ENCODE measurements at regions not wholly inside any gene's neighbourhood (a gene's known extent, or its start where the extent isn't known, plus 50 kb on each side); places are given as distances from the start of the nearest gene placed in this dataset.

DNA sequence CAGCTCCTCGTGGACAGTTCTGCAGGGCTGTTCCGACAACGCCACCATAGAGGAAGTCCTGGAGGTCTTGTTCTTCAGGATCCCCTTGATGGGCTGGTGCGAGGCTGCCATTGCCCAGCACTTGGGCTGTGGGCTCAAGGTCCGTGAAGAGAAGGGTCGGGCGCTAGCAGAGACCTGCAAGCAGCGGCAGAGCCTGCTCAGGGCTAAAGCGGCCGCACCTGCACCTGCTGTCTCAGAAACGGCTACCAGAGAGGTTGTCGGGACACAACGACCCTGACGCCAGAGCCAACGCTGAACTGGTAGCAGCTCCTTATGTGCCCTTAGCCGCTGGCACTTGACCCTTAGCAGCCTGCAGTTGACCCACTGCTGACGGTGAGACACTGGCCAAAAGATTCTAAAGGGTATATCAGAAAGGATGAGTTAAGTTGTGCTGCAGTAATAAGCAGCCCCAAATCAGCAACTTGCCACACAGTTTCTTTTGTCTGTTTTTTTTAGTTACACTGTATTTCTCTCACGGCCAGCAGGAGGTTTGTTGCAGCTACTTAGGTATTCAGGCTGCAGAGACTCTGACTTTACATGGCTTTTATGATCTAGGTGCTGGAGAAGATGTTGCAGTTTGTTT, 55.5 kb upstream of the ST6GAL2 start:
- DNase-seq: no peak

DNA sequence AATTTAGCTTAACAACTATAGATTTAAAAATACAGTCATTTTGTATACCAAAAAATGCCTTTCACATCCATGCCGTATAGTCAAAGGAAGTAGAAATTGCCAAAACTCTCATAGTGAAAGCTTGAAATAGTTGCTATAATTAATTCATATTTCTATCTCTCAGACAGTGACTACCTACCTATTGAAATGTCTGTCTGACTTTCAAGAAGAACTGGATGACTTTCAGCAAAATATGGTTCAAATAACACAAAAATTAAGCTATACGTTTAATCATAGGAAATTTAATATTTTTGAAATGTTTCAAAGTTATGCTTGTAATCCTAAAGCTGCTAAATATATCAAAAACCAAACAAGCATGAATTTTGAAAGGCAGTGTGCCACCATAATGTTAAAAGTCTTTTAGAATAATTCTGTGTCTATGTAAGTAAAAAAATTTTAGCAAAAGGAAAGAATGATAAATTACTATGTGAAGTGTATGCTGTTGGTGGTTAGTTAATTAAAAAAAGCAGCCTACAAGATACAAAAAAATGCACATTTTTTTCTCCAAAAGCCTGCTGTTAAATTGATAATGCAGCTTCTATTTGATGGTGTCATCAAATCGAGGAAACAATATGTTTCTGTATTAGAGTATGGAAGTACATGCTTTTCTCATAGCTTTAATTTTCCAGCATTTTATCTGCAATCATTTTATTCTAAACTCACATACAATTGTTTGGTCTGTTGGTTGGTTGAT, 57.7 kb upstream of the ST6GAL2 start:
- DNase-seq: no peak

DNA sequence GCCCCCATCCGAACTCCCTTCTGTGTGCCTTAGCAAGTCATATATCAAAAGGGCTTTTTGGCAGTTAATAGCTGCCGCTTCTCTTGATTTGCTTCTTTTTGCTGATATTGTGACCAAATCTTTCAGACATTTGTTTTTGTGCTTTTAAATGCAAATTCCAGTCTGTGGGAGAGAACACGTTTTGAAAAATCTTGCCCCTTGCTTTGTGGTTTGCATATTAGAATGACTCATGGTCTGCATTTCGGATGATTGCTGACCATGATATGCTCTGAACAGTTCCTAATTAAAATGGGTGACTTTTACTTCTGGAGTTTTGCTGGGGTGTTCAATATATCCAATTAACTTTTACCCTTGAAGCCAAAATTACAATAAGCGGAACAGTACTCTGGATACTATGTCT, 58.2 kb upstream of the ST6GAL2 start:
- no peak for DNase-seq

DNA sequence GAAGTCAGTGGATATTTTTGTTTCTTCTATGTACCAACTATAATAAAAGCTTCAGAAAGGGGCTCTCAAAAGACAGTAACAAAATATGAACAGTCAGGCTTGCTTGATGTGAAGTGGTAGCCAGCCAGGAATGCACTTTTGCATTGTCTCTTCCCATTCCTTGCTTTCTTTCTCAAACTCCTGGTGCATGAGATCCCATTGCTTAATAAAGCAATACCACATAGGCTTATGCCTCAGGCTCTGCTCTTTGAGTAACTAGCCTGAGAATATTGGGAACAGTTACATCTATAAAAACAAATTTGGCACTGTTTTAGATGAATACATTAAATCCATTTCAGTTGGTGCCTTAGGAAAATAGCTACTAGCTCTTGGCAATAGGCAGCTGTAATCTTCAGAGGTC, 62.6 kb upstream of the ST6GAL2 start:
- no peak for DNase-seq

DNA sequence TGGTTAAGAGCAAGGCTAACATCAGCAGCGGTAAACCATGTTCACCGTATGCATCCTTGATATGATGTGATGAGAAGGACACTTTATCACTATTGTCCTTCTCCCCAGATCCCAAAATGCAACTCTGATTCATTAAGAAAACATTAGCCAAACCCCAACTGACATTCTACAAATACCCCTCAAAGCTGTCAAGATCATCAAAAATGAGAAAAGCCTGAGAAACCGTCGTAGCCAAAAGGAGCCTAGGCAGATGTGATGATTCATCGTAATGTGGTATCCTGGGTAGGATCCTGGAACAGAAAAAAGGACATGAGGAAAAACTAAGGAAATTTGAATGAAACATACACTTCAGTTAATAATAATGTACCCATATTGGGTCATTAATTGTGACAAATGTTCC, 67.3 kb upstream of the ST6GAL2 start:
- no peak for DNase-seq

DNA sequence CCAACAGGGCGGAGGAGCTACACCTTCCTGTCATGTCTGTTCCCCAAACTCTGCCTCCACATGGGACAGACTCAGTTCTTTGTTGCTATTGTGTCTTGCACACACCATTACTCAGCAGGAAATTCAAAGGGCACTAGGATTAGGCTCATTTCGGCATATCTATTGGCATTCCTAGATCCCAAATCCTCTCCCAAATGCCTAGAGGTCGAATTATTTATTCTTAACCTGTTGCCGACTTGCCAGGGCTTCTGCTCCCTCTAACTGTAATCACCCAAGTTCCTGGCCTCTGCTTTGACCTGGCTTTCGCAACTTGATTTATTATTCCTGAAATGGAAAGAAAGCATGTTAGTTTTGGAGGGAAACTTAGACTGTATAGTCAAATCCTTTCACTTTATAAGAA, 67.8 kb upstream of the ST6GAL2 start:
- no peak for DNase-seq

DNA sequence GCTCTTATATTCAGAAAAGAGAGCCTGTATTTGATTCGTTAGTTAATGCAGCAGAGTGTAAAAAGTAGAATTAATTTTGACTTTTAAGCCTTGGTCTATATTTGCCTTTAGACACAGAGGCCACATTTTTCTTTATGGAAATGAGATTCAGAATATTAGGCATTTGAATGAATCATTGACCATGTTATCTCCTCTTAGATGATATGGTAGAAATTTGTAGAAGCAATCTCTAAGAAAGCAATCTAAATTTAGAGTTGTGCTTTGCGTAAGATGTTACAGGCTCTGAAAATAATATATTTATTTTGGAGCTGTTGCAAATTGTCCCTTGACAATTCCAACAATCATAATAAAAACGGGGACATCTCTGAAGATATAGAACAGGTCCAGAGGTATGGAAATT, 68.3 kb upstream of the ST6GAL2 start:
- DNase-seq: no peak

DNA sequence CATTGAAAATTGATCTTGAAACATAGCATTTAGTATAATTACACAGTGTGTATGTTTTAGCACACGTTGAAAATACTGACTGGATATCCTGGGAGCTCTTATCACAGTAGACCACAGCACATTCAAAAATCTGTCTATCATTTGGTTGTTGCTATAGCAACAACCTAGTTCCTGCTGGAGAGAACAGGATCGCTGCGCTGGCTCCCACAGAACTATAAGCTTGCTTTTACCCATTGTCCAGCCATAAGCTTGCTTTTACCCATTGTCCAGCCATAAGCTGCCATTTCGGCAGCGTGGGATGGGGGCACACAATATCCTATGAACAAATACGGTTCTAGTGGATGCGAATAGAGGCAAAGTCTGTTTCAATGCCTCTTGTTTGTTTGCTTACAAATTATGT, 70.4 kb upstream of the ST6GAL2 start:
- no peak for DNase-seq

DNA sequence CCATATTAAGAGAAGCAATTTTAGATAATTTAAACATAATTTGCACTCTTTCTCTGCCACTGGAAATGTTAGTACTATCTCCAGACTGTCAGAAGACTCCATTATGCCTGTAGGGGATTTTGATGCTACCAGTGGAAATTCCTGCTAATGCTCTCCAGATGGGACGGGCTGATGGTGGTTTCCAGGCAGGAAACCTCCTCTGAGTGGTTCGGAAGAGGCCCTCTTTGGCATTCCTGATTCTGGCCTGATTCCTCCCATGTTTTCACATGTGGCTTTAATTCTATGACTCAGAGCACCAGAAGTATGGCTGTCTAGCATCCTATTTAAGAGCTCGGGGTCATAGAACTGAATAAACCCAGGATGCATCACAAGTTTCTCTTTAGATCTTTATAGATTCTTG, 70.9 kb upstream of the ST6GAL2 start:
- DNase-seq: no peak

DNA sequence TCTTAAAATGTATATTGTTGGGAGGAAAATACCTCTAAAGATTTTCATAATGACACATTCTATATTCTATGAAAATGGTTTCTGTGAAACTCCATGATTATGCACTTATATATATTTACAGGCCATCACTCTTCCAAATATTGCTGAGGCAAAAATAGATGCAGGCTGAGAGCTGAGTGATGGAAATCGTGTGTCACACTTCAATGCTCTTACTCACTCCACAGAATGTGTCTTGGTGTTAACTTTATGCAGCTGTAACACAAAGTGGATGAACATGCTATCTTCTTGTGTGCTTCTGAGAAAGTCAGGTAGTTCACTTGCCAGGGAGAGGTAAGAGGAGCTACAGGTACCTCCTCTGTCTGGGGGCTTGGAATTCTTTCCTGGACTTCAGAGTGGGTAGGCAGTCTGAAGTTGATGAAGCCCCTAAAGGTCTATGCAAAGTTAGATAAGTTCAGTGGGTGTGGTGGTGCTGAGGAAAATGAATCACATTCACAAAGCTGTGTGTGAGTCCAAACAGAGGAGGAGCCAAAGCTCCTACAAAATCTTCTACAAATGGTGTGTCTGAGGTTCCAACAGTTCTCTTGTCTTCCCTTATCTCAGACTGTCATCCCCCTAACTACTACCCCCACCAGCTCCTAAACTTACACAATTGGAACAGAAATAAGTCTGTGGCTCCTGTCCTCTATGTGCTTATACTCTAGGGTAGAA, 74.2 kb upstream of the ST6GAL2 start:
- DNase-seq: no peak

DNA sequence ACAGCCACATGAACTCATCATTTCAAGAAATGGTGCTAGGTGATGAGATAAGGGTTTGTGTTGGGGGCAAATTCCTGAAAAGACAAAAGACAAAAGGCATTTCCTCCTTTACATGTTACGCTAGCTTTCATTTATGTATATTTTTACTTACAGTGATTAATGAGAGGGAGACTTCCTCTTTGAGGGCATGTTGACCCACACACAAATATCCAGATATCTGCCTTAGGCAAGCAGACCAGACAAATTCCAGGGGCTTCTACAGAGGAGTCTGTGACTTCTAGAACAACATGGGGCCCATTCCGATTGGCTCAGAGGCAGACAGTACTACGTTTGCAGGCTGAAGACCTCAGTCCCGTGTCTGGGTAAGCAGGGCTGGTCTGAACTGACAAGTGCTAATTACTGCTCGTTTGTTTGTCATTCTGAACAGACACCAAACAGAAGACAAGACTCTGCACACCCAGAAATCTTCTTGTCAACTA, 74.8 kb upstream of the ST6GAL2 start:
- no peak for DNase-seq

DNA sequence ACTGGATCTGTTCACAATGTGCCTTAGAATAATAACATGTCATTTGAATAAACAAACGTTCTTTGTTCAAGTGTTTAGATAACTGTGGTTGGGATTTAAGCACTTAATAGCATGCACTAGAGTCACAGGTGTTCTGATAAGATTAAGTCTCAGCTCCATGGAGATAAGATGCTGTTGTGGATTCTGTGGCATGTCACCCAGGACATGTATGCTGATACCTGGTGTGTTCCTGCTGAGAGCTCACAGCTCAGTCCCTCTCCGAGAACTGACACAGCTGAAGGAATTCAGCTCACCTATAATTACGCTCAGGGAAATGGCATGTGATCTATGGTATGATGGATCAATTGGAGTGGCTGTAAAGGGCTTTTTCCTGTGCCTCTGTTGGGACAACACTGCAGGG, 75.4 kb upstream of the ST6GAL2 start:
- no peak for DNase-seq

DNA sequence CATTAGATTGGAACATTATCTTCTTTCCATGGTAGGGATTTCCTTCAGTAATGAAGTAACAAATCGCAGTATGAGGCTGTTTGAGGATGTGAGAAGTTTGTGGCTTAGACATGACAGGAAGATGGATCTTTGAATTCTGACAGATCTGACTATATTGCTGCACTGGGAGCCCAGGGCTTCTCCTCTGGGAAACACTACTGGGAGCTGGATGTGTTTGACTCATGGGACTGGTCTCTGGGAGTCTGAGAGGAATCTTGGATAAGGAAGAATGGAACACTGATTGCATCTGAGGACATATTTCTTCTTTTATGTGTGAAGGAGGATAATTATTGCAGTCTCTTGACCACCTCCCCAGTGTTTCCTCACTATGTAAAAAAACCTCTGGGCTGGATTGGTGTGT, 77.2 kb upstream of the ST6GAL2 start:
- no peak for DNase-seq

DNA sequence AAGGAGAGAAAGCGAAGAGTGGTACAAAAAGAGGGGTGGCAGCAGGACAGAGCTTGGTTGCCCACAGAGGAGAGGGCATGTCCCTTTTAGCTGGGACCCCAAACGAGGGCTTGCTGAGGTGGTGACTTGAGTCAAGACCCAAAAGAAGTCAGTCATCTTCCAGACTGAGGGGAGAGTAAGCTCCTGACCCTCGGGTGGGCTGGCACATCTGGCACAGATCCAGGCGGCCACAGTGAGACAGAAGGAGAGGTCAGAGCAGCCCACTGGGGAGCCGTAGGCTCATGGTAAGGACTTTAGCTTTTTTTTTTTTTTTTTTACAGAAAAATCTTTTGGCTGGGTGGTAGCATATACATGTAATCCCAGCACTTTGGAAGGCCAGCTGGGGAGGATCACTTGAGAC, 77.9 kb upstream of the ST6GAL2 start:
- DNase-seq: no peak

DNA sequence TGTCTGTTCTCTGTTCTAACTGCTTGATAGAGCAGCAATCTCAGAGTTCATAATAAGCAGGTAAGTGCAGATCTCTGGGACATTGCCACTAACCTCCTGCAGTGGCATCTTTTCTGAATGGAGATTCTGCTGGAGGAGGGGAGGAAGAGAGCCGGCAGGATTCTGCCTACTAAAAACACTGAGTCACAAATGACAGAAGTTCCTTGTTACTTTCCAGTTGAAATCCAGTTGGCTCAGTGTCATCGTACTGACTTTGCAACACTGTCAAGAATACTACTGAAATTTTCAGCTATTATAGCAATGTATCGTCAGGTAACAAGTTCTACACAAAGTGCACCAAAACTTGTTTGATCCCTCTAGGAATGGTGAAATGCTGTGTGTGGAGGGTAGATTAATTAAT, 79.6 kb upstream of the ST6GAL2 start:
- DNase-seq: no peak

DNA sequence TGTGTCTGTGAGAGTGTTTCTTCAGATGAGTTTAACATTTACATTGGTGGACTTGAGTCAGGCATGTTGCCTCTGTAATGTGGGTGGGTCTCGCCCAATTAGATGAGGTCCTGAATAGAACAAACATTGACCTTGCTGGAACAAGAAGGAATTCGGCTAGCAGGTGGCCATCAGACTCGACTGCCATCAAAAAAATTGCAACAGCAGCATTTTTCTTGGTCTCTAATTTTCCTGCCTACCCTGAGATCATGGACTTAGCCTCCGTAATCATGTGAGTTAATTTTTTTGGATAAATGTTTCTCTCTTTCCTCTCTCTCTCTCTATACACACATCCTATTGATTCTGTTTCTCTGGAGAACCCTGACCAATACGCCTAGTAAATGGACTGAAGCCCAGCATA, 83.8 kb upstream of the ST6GAL2 start:
- DNase-seq: no peak

DNA sequence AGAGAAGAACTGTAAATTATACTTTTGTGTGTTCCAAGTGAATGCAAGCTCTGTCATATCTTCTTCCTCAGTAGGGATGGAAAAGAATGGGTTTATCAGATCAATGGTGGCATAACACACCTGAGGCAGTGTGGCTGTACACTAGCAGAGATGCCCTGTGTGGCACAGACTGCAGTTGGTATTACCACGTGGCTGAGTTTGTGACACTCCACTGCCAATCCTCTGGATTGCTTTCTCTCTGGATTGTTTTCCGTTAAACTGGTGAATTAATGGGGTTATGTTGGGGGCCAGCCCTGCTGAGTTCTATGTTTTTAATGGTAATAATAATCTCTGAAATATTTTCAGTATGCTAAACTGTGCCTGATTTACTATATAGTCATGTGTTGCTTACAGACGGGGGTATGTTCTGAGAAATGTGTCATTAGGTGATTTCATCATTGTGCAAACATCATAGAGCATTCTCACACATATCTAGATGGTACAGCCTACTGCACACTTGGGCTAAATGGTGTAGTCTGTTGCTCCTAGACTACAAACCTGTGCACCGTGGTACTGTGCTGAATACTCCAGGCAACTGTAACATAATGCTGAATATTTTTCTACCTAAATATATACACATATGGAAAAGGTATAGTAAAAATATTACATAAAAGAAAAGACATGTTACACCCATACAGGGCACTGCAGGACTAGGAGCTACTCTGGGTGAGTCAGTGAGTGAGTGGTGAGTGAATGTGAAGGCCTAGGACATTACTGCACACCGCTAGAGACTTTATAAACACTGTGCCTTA, 84.7 kb upstream of the ST6GAL2 start:
- no peak for DNase-seq

DNA sequence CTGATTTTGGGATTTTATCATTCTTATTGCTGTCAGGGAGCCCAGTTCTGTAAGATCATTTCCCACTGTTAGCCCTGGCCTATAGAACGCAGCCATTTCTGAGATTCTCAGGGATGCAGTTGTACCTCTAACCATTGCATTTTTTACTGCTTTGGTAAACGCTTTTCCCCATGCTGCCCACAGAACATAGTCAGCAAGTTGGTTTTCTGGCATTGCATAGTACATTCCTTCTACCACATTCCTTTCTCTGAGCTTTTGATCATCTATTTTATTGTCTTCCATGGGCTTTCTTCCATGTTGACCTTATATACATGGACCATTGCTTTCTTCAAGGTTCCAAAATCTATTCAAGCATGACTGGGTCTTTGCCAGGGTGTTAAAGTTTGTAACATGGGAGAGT, 86.8 kb upstream of the ST6GAL2 start:
- no peak for DNase-seq

DNA sequence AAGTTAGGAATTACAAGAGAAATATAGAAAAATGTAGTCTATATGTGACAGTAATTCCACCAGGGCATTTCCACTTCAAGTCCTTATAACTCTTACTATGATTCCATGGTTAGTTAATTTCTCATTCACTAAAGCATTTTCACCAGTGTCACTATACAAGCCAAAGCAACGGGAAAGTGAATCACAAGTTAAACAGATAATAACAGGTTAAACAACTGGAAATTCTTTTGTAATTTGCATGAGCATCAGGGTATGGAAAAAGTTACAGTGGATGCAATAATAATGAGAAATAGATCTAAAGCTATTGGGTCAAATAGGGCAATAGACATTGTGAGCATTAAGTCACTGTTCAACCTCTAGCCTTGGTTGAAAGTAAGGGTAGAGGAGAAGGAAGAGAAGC, 88.9 kb upstream of the ST6GAL2 start:
- no peak for DNase-seq

DNA sequence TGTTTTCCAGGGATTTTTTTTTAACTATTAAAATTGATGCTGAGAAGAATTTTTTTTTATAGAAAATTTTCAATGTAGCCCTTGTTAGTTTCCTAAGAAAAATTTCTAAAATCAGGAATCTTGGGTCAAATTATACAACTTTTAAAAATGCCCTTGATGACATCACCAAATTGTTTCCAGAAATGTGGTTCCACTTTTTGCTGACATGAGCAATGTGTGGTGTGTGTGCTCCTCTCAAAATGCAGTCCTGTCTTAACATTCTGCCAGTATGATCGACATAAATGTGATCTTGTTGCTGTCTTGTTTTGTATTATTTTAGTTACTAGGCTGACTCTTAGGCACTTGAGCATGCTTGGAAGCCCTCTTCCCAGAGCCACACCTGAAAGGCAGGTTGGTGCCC, 89.7 kb upstream of the ST6GAL2 start:
- no peak for DNase-seq

DNA sequence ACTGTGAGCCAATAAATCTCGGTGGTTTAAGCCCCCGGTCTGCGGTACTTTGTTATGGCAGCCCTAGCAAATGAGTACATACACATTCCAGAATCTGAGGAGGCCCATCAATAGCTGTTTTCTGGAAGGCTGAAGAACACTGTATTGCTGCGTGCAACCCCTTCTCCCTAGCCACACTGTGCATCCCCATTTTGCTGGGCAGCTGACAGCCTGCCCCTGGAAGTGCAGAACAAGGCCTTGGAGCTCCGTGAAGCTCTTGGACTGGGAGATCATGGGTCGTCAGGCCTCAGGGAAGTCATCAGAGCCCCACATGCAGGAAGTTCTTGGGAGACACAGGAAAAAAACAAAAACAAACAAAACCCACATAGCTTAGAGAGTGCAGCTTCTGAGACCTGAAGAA, 90.6 kb upstream of the ST6GAL2 start:
- no peak for DNase-seq

DNA sequence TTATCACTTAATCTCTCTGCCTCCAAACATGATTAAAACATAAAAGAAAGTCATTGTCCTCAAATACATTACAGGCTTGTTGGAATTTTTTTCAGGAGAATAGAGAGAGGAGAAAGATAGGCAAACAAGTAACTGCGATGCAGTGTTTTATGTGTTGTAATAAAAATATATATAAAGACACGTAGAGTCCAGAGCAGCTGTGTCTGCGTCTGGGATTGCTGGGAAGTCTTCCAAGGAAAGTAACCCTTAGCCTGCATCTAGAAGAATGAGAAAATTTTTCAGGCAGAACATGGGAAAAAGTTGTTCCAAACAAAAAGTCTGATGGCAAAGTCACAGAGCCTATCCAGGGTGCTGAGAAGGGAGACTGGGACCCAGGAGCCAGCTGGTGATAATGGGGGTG, 91.8 kb upstream of the ST6GAL2 start:
- no peak for DNase-seq

DNA sequence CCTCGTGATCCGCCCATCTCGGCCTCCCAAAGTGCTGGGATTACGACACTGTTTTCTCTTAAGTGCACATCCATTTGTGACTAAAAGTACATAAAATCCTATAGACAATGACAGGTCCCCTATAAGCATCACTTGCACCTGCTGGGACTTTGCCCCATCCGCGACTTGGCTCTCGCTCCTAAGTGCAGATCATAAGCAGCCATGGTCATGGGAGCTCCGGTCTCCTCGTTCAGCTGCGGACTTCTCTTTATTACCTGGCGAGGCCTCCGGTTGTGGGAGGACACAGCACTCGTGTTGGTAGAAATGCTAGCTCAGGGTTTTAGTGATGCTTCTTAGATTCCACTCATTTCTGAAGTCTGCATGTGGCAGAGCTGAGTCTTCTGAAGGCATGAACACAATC, 92.7 kb upstream of the ST6GAL2 start:
- no peak for DNase-seq

DNA sequence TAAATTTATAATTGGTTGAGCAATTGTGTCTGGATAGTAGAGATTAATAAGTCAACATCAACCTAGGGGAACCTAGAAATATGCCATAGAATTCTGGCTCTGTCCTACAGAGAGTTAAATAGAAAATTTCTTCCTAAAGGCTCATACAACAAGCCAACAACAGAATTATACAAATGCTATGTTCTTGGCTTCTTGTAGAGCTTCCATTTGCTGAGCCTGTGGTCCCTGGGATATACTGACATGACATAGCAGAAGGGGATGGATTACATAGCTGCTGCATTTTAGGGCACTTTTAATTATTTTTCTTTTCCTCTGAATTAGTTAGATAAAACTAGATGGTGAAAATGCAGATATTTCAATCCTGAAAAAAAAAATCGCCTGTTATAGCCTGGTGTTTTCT, 95.5 kb upstream of the ST6GAL2 start:
- no peak for DNase-seq
